ENCODE measurements at regions not wholly inside any gene's neighbourhood (a gene's known extent, or its start where the extent isn't known, plus 50 kb on each side); places are given as distances from the start of the nearest gene placed in this dataset.

DNA sequence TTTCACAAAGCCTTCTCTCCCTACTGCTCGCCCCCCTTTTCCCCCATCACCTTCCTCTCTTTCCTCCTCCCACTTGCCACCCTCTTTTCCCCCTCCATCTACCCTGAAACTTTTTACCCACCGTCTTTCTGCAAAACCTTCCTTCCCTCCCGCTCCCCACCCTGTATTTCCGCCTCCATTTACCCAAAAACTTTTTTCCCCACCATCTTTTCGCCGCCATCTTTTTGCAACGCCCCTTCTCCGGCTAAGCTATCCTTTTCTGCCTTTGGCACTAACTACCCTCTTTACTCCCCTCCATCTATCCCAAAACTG is 205.2 kb upstream of the WSB1 start:
- TF ChIP-seq, protein P1, sequence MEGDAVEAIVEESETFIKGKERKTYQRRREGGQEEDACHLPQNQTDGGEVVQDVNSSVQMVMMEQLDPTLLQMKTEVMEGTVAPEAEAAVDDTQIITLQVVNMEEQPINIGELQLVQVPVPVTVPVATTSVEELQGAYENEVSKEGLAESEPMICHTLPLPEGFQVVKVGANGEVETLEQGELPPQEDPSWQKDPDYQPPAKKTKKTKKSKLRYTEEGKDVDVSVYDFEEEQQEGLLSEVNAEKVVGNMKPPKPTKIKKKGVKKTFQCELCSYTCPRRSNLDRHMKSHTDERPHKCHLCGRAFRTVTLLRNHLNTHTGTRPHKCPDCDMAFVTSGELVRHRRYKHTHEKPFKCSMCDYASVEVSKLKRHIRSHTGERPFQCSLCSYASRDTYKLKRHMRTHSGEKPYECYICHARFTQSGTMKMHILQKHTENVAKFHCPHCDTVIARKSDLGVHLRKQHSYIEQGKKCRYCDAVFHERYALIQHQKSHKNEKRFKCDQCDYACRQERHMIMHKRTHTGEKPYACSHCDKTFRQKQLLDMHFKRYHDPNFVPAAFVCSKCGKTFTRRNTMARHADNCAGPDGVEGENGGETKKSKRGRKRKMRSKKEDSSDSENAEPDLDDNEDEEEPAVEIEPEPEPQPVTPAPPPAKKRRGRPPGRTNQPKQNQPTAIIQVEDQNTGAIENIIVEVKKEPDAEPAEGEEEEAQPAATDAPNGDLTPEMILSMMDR (IDR thresholded peaks at IDR 0.05), result no peak
- no peak for TF ChIP-seq POLR2A (IDR thresholded peaks at IDR 0.05)

All from ovary (tissue), 3 donors.